Esophagus (tissue), 2 donors: ENCODE measurements at regions not wholly inside any gene's neighbourhood (a gene's known extent, or its start where the extent isn't known, plus 50 kb on each side); places are given as distances from the start of the nearest gene placed in this dataset.

Experiments used
- H3K27ac ChIP-seq, 2 donors: one replicate each; pipeline ENCODE4 v1.5.1; 2013; ENCODE audit warnings: low read depth in 2 of 2, mild to moderate bottlenecking in 2 of 2, inconsistent platforms in 1 of 2, low read length in 1 of 2, moderate library complexity in 1 of 2
- H3K27me3 ChIP-seq, 2 donors: one replicate each; pipeline ENCODE4 v1.6.1; 2013; ENCODE audit warnings: low read length in 2 of 2, control low read depth in 1 of 2, mild to moderate bottlenecking in 1 of 2; ENCODE audit not compliant: insufficient read depth in 2 of 2, control insufficient read depth in 1 of 2
- H3K36me3 ChIP-seq, 2 donors: one replicate each; pipeline ENCODE4 v1.6.1; 2013; ENCODE audit warnings: low read length in 1 of 2; ENCODE audit not compliant: control insufficient read depth in 2 of 2, insufficient read depth in 2 of 2
- H3K4me1 ChIP-seq, 2 donors: one replicate each; pipeline ENCODE4 v1.6.1; 2013; ENCODE audit warnings: low read length in 1 of 2; ENCODE audit not compliant: control insufficient read depth in 2 of 2, insufficient read depth in 2 of 2
- H3K4me3 ChIP-seq, 2 donors: one replicate each; pipeline ENCODE4 v1.5.1; 2013; ENCODE audit warnings: low read length in 2 of 2, mild to moderate bottlenecking in 2 of 2, low read depth in 1 of 2, moderate library complexity in 1 of 2
- H3K9me3 ChIP-seq, 2 donors: one replicate each; pipeline ENCODE4 v1.6.1; 2013; ENCODE audit warnings: mild to moderate bottlenecking in 2 of 2, low read depth in 1 of 2, low read length in 1 of 2, moderate library complexity in 1 of 2; ENCODE audit not compliant: control insufficient read depth in 2 of 2, insufficient read depth in 1 of 2
- WGBS, 2 donors: extraction: QIAGEN DNeasy Blood & Tissue Kit; methylation state at CpG; one replicate each; pipeline ENCODE4 v1.1.7; 2013; 5-methylcytosine and 5-hydroxymethylcytosine counted together
- donor health status: healthy with polysubstance abuse.
- donor health status: Bipolar disorder and iron deficiency.

DNA sequence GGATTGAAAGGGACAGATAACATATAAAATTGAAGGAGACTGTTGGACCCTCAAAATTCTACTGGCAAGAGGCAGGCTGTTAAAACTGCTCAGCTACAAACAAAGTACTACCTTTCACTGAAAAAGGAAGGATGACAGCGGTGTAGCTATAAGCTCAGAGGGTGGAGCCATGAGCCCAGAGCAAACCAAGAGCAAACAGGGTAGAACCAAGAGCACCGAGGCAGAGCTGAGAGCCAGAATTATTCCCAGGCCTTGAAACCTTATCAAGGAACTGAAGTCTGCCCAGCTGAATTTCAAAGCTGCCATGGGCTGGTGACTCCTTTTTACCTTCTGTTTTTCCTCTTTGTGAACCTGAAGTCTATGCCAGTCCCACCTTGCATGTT is 74.7 kb upstream of the SLC4A11 start:
- no peaks in the 10 kb centered on the region for H3K9me3 ChIP-seq
- H3K27me3 ChIP-seq, result no peaks in the 10 kb centered on the region
- H3K36me3 ChIP-seq, result peaks cover 0 to 4% of the 10 kb centered on the region in 2 donors
- H3K27ac ChIP-seq, result peak overlapping the region; percentile 70
- H3K4me3 ChIP-seq, result no peak overlapping the region
- H3K4me1 ChIP-seq, result peaks cover 0 to 9% of the 10 kb centered on the region in 2 donors
- WGBS, 2 donors, result 32 to 43% methylated on average over 2 of the region's 2 CpGs

DNA sequence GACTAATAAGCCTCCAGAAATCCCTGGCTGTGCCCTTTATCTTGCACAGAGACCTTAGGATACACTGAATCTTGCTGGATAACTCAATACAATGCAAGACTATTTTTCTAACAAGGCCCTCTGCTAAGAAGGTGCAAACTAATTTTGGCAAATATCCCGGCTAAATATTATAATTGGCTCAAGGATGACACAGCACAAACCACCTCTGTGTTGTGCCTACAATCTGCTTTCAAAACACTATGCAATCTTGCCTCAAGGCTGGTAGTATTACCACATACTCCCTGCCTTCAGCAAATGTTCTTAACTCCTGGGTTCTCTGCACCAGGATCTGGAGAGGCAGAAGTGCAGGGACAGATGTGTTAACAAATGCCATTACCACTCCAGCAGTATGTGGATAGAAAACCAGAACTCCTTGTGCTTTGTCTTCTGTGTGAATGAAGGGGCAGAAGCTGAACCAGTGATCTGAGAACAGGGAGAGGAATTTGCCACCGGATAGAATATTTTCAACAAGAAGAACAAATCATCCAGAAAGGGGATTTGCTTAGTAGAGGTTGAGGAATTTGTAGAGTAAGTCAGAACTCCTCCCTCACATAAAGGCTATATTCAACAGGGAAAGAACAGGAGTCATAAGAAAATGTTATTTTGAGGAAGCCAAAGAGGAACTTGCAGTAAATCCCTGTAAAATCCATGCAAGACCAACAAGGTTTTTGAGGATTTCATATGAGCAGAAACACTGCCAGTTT is 74.1 kb upstream of the SLC4A11 start:
- no peaks in the 10 kb centered on the region for H3K27me3 ChIP-seq
- H3K4me3 ChIP-seq, result no peak overlapping the region
- H3K36me3 ChIP-seq, result peaks cover 0 to 4% of the 10 kb centered on the region in 2 donors
- H3K27ac ChIP-seq, result peak overlapping the region; percentile 35 to 54
- 35 to 43% methylated on average over 2 of the region's 2 CpGs for WGBS, 2 donors
- no peaks in the 10 kb centered on the region for H3K9me3 ChIP-seq
- H3K4me1 ChIP-seq, result peaks cover 0 to 9% of the 10 kb centered on the region in 2 donors

GRCh38 chr20:3311623-3312022 is 72.6 kb upstream of the SLC4A11 start:
- Histone ChIP-seq H3K4me1 (peaks cover 0 to 9% of the 10 kb centered on the region in 2 donors), H3K36me3 (peaks cover 4 to 13% of the 10 kb centered on the region in 2 donors), H3K27ac (no peak overlapping the region), H3K27me3 (no peaks in the 10 kb centered on the region), H3K9me3 (no peaks in the 10 kb centered on the region), H3K4me3 (no peak overlapping the region)
- 57 to 58% methylated on average over 2 of the region's 2 CpGs for WGBS, 2 donors

DNA sequence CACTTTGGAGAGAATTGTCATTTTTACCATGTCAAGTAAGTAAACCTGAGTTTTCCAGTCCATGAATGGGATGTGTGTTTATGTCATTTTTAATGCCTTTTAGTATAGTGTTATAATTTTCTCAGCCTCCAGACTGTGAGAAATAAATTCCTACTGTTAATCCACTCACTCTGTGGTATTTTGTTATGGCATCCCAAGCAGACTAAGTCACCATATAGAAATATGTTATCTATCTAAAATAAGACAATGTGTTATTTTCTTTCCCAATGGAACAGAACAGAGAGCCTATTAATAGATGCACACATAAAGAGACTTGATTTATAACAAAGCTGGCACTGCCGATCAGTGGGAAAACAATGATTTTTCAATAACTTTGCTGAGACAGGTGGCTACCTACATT is 70.2 kb upstream of the SLC4A11 start:
- Histone ChIP-seq H3K9me3 (no peaks in the 10 kb centered on the region), H3K36me3 (peaks cover 4 to 21% of the 10 kb centered on the region in 2 donors), H3K4me3 (no peak overlapping the region), H3K27ac (no peak overlapping the region), H3K27me3 (no peaks in the 10 kb centered on the region), H3K4me1 (peaks cover 0 to 4% of the 10 kb centered on the region in 2 donors)
- 91 to 93% methylated on average over 1 of the region's 1 CpG for WGBS, 2 donors

DNA sequence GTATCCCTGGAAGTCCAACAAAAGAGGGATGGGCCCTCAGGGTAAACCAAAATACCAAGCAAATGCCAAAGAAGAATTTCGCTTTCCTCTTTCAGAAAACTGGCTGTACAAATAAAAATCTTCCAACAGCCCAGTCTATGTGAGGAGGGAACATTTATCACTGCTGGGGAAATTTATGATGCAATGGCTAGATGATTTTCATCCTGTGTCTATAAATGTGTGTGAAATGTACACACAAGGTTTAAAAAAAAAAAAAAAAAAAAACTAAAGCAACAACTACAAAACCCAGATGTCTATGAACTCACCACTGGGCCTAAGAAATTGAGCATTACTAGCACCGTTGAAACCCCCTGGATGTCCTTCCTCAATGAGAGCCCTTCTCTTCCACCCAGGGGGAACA is 68.7 kb upstream of the SLC4A11 start:
- Histone ChIP-seq H3K27ac (no peak overlapping the region), H3K9me3 (no peaks in the 10 kb centered on the region), H3K4me3 (no peak overlapping the region), H3K36me3 (peaks cover 4 to 28% of the 10 kb centered on the region in 2 donors), H3K4me1 (no peaks in the 10 kb centered on the region), H3K27me3 (no peaks in the 10 kb centered on the region)
- WGBS, 2 donors, result 72 to 79% methylated on average over 2 of the region's 2 CpGs

DNA sequence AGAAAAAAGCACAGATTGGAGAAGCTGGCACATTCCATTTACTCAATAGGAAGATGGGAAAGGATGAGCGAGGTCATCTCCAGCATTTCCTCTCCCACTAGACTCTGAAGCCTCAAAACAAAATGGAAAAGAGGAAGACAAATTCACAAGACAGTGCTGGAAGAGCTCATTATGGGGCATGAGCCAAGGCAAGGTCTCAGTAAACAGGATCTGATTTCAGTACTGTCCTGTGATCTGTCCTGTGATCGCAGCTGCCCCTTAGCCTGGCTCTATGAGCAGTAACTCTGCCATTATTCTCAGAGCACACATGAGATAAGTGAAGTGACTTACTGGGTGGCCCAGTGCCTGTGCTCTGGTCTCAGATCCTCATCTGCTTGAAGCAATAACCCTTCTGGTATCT is 68.1 kb upstream of the SLC4A11 start:
- Histone ChIP-seq H3K27me3 (no peaks in the 10 kb centered on the region), H3K27ac (no peak overlapping the region), H3K4me3 (no peak overlapping the region), H3K9me3 (no peaks in the 10 kb centered on the region), H3K4me1 (no peaks in the 10 kb centered on the region), H3K36me3 (peaks cover 4 to 28% of the 10 kb centered on the region in 2 donors)
- WGBS, 2 donors, result 93% methylated on average over 2 of the region's 2 CpGs

- Histone ChIP-seq H3K36me3 (peaks cover 4 to 27% of the 10 kb centered on the region in 2 donors), H3K27me3 (no peaks in the 10 kb centered on the region), H3K4me1 (no peaks in the 10 kb centered on the region), H3K9me3 (no peaks in the 10 kb centered on the region), H3K27ac (no peak overlapping the region), H3K4me3 (no peak overlapping the region)
- 94% methylated on average over 2 of the region's 2 CpGs for WGBS, 2 donors
Measured at GRCh38 chr20:3306068-3306467, 67.1 kb upstream of the SLC4A11 start.

GRCh38 chr20:3304456-3304855 is 65.5 kb upstream of the SLC4A11 start:
- H3K4me1 ChIP-seq, result no peaks in the 10 kb centered on the region
- peaks cover 4 to 27% of the 10 kb centered on the region in 2 donors for H3K36me3 ChIP-seq
- no peak overlapping the region for H3K4me3 ChIP-seq
- 95% methylated on average over 4 of the region's 4 CpGs for WGBS, 2 donors
- H3K9me3 ChIP-seq, result no peaks in the 10 kb centered on the region
- no peaks in the 10 kb centered on the region for H3K27me3 ChIP-seq
- H3K27ac ChIP-seq, result no peak overlapping the region

DNA sequence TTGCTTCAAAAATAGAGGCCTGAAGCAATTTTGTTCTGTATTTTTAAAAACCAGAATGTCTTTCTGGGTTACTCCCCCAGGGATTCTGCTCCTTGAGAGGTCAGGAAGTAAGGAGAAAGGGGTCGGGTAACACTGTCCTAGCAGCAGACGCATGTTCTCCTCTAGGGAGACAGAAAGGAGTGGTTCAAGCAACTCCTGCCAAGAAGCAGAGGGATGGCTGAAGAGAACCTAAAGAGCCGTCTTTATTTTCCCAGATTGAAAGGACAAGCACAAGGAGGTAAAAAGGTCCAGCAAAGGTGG is 58.0 kb upstream of the SLC4A11 start:
- 65 to 77% methylated on average over 3 of the region's 3 CpGs for WGBS, 2 donors
- no peaks in the 10 kb centered on the region for H3K4me1 ChIP-seq
- H3K27ac ChIP-seq, result no peak overlapping the region
- H3K4me3 ChIP-seq, result no peak overlapping the region
- H3K27me3 ChIP-seq, result no peaks in the 10 kb centered on the region
- no peaks in the 10 kb centered on the region for H3K9me3 ChIP-seq
- peaks cover 7 to 8% of the 10 kb centered on the region in 2 donors for H3K36me3 ChIP-seq
